Endothelial cell of umbilical vein (primary cell): ENCODE measurements at regions not wholly inside any gene's neighbourhood (a gene's known extent, or its start where the extent isn't known, plus 50 kb on each side); places are given as distances from the start of the nearest gene placed in this dataset.

Experiments used
- BruUV-seq: library from RNA; stranded (reverse); fragments of 400-500 nt; replicated peaks from 2 replicates; lab custom pipeline; 2021; lab: Mats Ljungman, UMichigan
- CTCF ChIA-PET: fragments of 300-600, 350-600 bp; sonication (Branson Sonifier 250); formaldehyde crosslinking; loops from one replicate; lab custom pipeline; 2021; ENCODE audit warnings: antibody characterized with exemption, inconsistent platforms; lab: Charles Lee
- POLR2A ChIA-PET: fragments of 300-600, 350-600 bp; sonication (Branson Sonifier 250); formaldehyde crosslinking; loops from one replicate; lab custom pipeline; 2021; ENCODE audit warnings: antibody characterized with exemption, inconsistent platforms; lab: Charles Lee
- DNase-seq: peaks from one replicate; pipeline ENCODE4 v3.0.0-alpha.2; 2011; ENCODE audit warnings: low read depth, low spot score
- FAIRE-seq: peaks from 2 replicates; lab custom pipeline; 2011; peaks lifted over from hg19 to GRCh38; lab: Jason Lieb, UNC
- H2AFZ ChIP-seq: 2 replicates; pipeline ENCODE4 v1.6.0; 2012; ENCODE audit warnings: low read depth, low read length, control low read depth, inconsistent platforms
- H3K27ac ChIP-seq: 2 replicates; pipeline ENCODE4 v1.5.1; 2011; ENCODE audit warnings: low read depth, mild to moderate bottlenecking, control low read depth, low read length, moderate library complexity; ENCODE audit not compliant: insufficient read depth
- H3K27me3 ChIP-seq, 2 experiments: 2 replicates each; pipeline versions ENCODE4 v1.6.0 to v1.6.1; 2011; ENCODE audit warnings: low read length in 2 of 2, mixed read lengths in 1 of 2; ENCODE audit not compliant: control insufficient read depth in 2 of 2, insufficient read depth in 2 of 2
- H3K36me3 ChIP-seq, 2 experiments: 2 replicates in 1 of 2; 3 replicates in 1 of 2; pipeline ENCODE4 v1.5.1; 2011; ENCODE audit warnings: low read length in 2 of 2, mild to moderate bottlenecking in 1 of 2, moderate library complexity in 1 of 2; ENCODE audit not compliant: control insufficient read depth in 2 of 2, insufficient read depth in 2 of 2; ENCODE audit errors: extremely low read depth in 1 of 2
- H3K4me1 ChIP-seq: 3 replicates; pipeline ENCODE4 v1.5.1; 2011; ENCODE audit warnings: mild to moderate bottlenecking, low read length; ENCODE audit not compliant: control insufficient read depth, insufficient read depth; ENCODE audit errors: extremely low read depth
- H3K4me2 ChIP-seq: 2 replicates; pipeline ENCODE4 v1.6.1; 2011; ENCODE audit warnings: low read length, control low read depth, mixed read lengths; ENCODE audit not compliant: insufficient read depth
- H3K4me3 ChIP-seq, 3 experiments: fragments of 200-600 bp in 1 of 3; sonication (generic), shearing (Covaris generic) in 1 of 3; replicated peaks in 1 of 3; 2 replicates each; pipeline ENCODE4 v1.5.1; 2011 to 2016; ENCODE audit warnings: control low read depth in 3 of 3, low read length in 3 of 3, mild to moderate bottlenecking in 2 of 3, inconsistent platforms in 1 of 3, low read depth in 1 of 3, moderate library complexity in 1 of 3; ENCODE audit not compliant: insufficient read depth in 1 of 3
- H3K79me2 ChIP-seq: 2 replicates; pipeline ENCODE4 v1.6.0; 2012; ENCODE audit warnings: low read length, inconsistent platforms; ENCODE audit not compliant: control insufficient read depth, insufficient read depth
- H3K9ac ChIP-seq: replicated peaks from 2 replicates; pipeline ENCODE3; 2011; ENCODE audit warnings: low read length, control low read depth; ENCODE audit not compliant: insufficient read depth; ENCODE audit errors: extremely low read depth
- H3K9me1 ChIP-seq: replicated peaks from 3 replicates; pipeline ENCODE4 v1.6.0; 2011; ENCODE audit warnings: mild to moderate bottlenecking, low read length; ENCODE audit not compliant: control insufficient read depth, insufficient read depth; ENCODE audit errors: extremely low read depth
- H3K9me3 ChIP-seq: replicated peaks from 2 replicates; pipeline ENCODE4 v1.5.1; 2012; ENCODE audit warnings: low read length, inconsistent platforms; ENCODE audit not compliant: control insufficient read depth, insufficient read depth
- H4K20me1 ChIP-seq: replicated peaks from 2 replicates; pipeline ENCODE3; 2011; ENCODE audit warnings: mild to moderate bottlenecking, low read length; ENCODE audit not compliant: control insufficient read depth, insufficient read depth; ENCODE audit errors: extremely low read depth
- CTCF ChIP-seq, 2 donors: IDR thresholded peaks; 1 replicate in 1 of 2; 2 replicates in 1 of 2; pipeline ENCODE4 v1.5.1; 2011; ENCODE audit warnings: low read length in 2 of 2, mild to moderate bottlenecking in 2 of 2, moderate library complexity in 2 of 2, control low read depth in 1 of 2, inconsistent platforms in 1 of 2, low read depth in 1 of 2; ENCODE audit not compliant: insufficient read depth in 1 of 2; ENCODE audit errors: extremely low read depth in 1 of 2
- EZH2 ChIP-seq: IDR thresholded peaks from 2 replicates; pipeline ENCODE4 v1.6.1; 2012; ENCODE audit warnings: borderline replicate concordance, low read depth, mild to moderate bottlenecking, moderate library complexity, low read length, inconsistent platforms; ENCODE audit not compliant: severe bottlenecking
- GATA2 ChIP-seq: IDR thresholded peaks from 2 replicates; pipeline ENCODE4 v1.7.0; 2011; ENCODE audit warnings: low read depth, mild to moderate bottlenecking, moderate library complexity, mixed read lengths, low read length; ENCODE audit not compliant: insufficient read length, insufficient read depth
- JUN ChIP-seq: IDR thresholded peaks from 2 replicates; pipeline ENCODE4 v1.6.1; 2011; ENCODE audit warnings: borderline replicate concordance, low read depth; ENCODE audit not compliant: insufficient read length, insufficient read depth
- MAX ChIP-seq: IDR thresholded peaks from 2 replicates; pipeline ENCODE4 v1.6.1; 2011; ENCODE audit not compliant: insufficient read depth, insufficient read length
- MYC ChIP-seq: IDR thresholded peaks from one replicate; pipeline ENCODE4 v1.6.1; 2011; ENCODE audit warnings: mild to moderate bottlenecking, low read depth, low read length
- POLR2A ChIP-seq: IDR thresholded peaks from 2 replicates; pipeline ENCODE4 v1.6.1; 2012; ENCODE audit warnings: low read depth, mild to moderate bottlenecking, control low read depth, low read length
- POLR2AphosphoS5 ChIP-seq: IDR thresholded peaks from 2 replicates; pipeline ENCODE4 v1.6.1; 2012; ENCODE audit warnings: low read depth, mild to moderate bottlenecking, control low read depth, low read length, moderate library complexity; ENCODE audit not compliant: insufficient read depth
- dilution Hi-C: fragments of 300-500 bp; cut with MboI; formaldehyde crosslinking; loops from one replicate; pipeline ENCODE4 v1.15.0; 2019; ENCODE audit warnings: low sequenced_read_pairs; ENCODE audit not compliant: extremely low pct_ligation_motif_present
- intact Hi-C: fragments of 100-400 bp; cut with micrococcal nuclease; formaldehyde crosslinking; loops from one replicate; pipeline ENCODE4 v1.10.0; 2022

DNA sequence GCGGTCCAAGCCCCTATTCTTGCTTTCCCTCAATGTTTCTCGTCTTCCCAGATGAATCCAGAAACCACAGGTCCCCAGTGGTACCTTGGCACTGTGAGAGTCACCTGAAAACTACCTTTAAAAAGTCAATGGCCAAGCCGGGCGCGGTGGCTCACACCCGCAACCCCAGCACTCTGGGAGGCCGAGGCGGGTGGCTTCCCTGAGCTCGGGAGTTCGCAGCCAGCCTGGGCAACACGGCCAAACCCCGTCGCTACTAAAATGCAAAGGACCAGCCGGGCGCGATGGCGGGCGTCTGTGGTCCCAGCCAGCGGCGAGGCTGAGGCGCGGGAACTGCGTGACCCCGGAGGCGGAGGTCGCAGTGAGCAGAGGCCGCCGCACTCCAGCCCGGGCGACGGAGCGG, 285.9 kb downstream of the CHL1 start:
- Histone ChIP-seq H3K36me3 (no peaks in the 10 kb centered on the region), H3K27me3 (no peaks in the 10 kb centered on the region), H4K20me1 (no peaks in the 10 kb centered on the region), H2AFZ (no peak overlapping the region), H3K9ac (no peak overlapping the region), H3K4me3 (no peak overlapping the region), H3K4me2 (no peak overlapping the region), H3K79me2 (no peaks in the 10 kb centered on the region), H3K9me1 (no peaks in the 10 kb centered on the region), H3K9me3 (peaks cover under 1% of the 10 kb centered on the region), H3K4me1 (no peaks in the 10 kb centered on the region), H3K27ac (no peak overlapping the region)
- CTCF ChIA-PET: no interaction called here
- FAIRE-seq (no peak), DNase-seq (no peak)
- no TSS peak for BruUV-seq
- intact Hi-C loops: no loop called here
- TF ChIP-seq GATA2 (no peak), CTCF (IDR thresholded peaks at IDR 0.05; ENCODE audit: extremely low read depth in 1 of 2, insufficient read depth in 1 of 2, low read depth in 1 of 2, low read length in 2 of 2) (no peak), EZH2 (no peak), POLR2A (no peak), POLR2AphosphoS5 (no peak), MYC (no peak), JUN (no peak), MAX (no peak)
- POLR2A ChIA-PET: no interaction called here
- dilution Hi-C loops: no loop called here
